HepG2 (cell line): ENCODE measurements at regions not wholly inside any gene's neighbourhood (a gene's known extent, or its start where the extent isn't known, plus 50 kb on each side); places are given as distances from the start of the nearest gene placed in this dataset.

ENCODE experiments used
- ATAC-seq: fragments of 200-7000 bp; cut with Tn5 transposase; 3 replicates; pipeline ENCODE4 v1.9.1; 2020; ENCODE audit warnings: mild to moderate bottlenecking, moderate library complexity
- BruUV-seq: library from RNA; stranded (reverse); fragments of 400-500 nt; replicated peaks from 2 replicates; lab custom pipeline; 2021; lab: Mats Ljungman, UMichigan
- CTCF ChIA-PET: fragments of 300-600 bp; formaldehyde crosslinking; extraction: SDS; loops from one replicate; lab custom pipeline; 2021; ENCODE audit warnings: low total read pairs, inconsistent platforms, low intra/inter-chr PET ratio; lab: Yijun Ruan, JAX
- POLR2A ChIA-PET: fragments of 350-600 bp; sonication (Branson Sonifier 250); formaldehyde crosslinking; loops from one replicate; lab custom pipeline; 2020; ENCODE audit warnings: antibody characterized with exemption, inconsistent platforms; lab: Yijun Ruan, JAX
- DNase-seq: peaks from one replicate; pipeline ENCODE4 v3.0.0-alpha.2; 2015; ENCODE audit warnings: low spot score
- FAIRE-seq: peaks from 3 replicates; lab custom pipeline; 2011; peaks lifted over from hg19 to GRCh38; lab: Jason Lieb, UNC
- H2AFZ ChIP-seq: one replicate; pipeline ENCODE4 v1.6.1; 2011; ENCODE audit warnings: low read length, inconsistent platforms
- H3K27ac ChIP-seq: fragments of 300-600 bp; 3 replicates; pipeline ENCODE4 v1.8.0; 2011; ENCODE audit warnings: mixed run types, mild to moderate bottlenecking, mixed read lengths, low read length, inconsistent platforms; ENCODE audit not compliant: insufficient read depth; ENCODE audit errors: extremely low read length
- H3K27me3 ChIP-seq, 2 experiments: fragments of 200-600 bp in 1 of 2; 2 replicates in 1 of 2; 3 replicates in 1 of 2; pipeline versions ENCODE4 v1.6.0 to v1.8.0; 2011; ENCODE audit warnings: low read length in 2 of 2, mild to moderate bottlenecking in 2 of 2, moderate library complexity in 2 of 2, inconsistent platforms in 1 of 2; ENCODE audit not compliant: insufficient read depth in 2 of 2, control insufficient read depth in 1 of 2
- H3K36me3 ChIP-seq, 2 experiments: fragments of 200-600 bp in 1 of 2; replicated peaks in 1 of 2; 2 replicates in 1 of 2; 3 replicates in 1 of 2; pipeline versions ENCODE4 v1.5.1 to v1.8.0; 2011; ENCODE audit warnings: low read length in 2 of 2, inconsistent platforms in 1 of 2; ENCODE audit not compliant: insufficient read depth in 2 of 2, control insufficient read depth in 1 of 2
- H3K4me1 ChIP-seq: 2 replicates; pipeline ENCODE4 v1.5.1; 2012; ENCODE audit warnings: low read length, inconsistent platforms; ENCODE audit not compliant: insufficient read depth
- H3K4me2 ChIP-seq: 2 replicates; pipeline ENCODE4 v1.6.0; 2011; ENCODE audit warnings: low read depth, low read length, inconsistent platforms
- H3K4me3 ChIP-seq, 3 experiments: fragments of 200-600 bp in 1 of 3; sonication (generic), shearing (Covaris generic) in 1 of 3; replicated peaks in 1 of 3; 2 replicates each; pipeline ENCODE4 v1.5.1; 2011 to 2016; ENCODE audit warnings: low read length in 3 of 3, inconsistent platforms in 2 of 3, low read depth in 2 of 3, mild to moderate bottlenecking in 2 of 3, control low read depth in 1 of 3, mixed read lengths in 1 of 3; ENCODE audit not compliant: insufficient read depth in 1 of 3
- H3K79me2 ChIP-seq: one replicate; pipeline ENCODE4 v1.6.1; 2011; ENCODE audit warnings: low read length, inconsistent platforms; ENCODE audit not compliant: insufficient read depth
- H3K9ac ChIP-seq: 2 replicates; pipeline ENCODE4 v1.6.0; 2011; ENCODE audit warnings: mild to moderate bottlenecking, low read depth, low read length, inconsistent platforms; ENCODE audit not compliant: insufficient read depth
- H3K9me3 ChIP-seq: 2 replicates; pipeline ENCODE4 v1.5.1; 2012; ENCODE audit warnings: mild to moderate bottlenecking, low read length
- H4K20me1 ChIP-seq: 2 replicates; pipeline ENCODE4 v1.6.0; 2011; ENCODE audit warnings: inconsistent platforms, mild to moderate bottlenecking, low read length, moderate library complexity; ENCODE audit not compliant: insufficient read depth
- ESRRA ChIP-seq: sonication (generic); formaldehyde crosslinking; IDR thresholded peaks from 2 replicates; pipeline ENCODE4 v1.5.1; 2020; ENCODE audit warnings: mild to moderate bottlenecking, low read depth, missing genetic modification reagents
- GRHL1 ChIP-seq: sonication (generic); formaldehyde crosslinking; conservative IDR thresholded peaks from 2 replicates; pipeline ENCODE4 v1.8.0; 2022; ENCODE audit warnings: missing genetic modification reagents
- HMGXB4 ChIP-seq, 2 experiments: sonication (generic) in 1 of 2; formaldehyde crosslinking in 1 of 2; IDR thresholded peaks; 2 replicates each; pipeline versions ENCODE4 v1.4.0 to v1.6.1; 2018 to 2020; ENCODE audit warnings: missing genetic modification reagents in 2 of 2, borderline replicate concordance in 1 of 2, low read depth in 1 of 2, mild to moderate bottlenecking in 1 of 2, missing biosample characterization in 1 of 2
- HNF1B ChIP-seq: sonication (generic); formaldehyde crosslinking; IDR thresholded peaks from 2 replicates; pipeline ENCODE4 v1.5.1; 2020; ENCODE audit warnings: mild to moderate bottlenecking, moderate library complexity, missing genetic modification reagents
- KMT2A ChIP-seq: sonication (generic); formaldehyde crosslinking; IDR thresholded peaks from 2 replicates; pipeline ENCODE4 v1.4.0; 2020; ENCODE audit warnings: missing genetic modification reagents
- NCOA5 ChIP-seq: sonication (generic); formaldehyde crosslinking; IDR thresholded peaks from 2 replicates; pipeline ENCODE4 v1.4.0; 2020; ENCODE audit warnings: missing genetic modification reagents
- SRSF1 ChIP-seq: fragments of 200-400 bp; formaldehyde crosslinking; optimal IDR thresholded peaks from 2 replicates; pipeline ENCODE3; 2017; ENCODE audit warnings: mild to moderate bottlenecking, low read depth, low read length, moderate library complexity
- THYN1 ChIP-seq: sonication (generic); formaldehyde crosslinking; IDR thresholded peaks from 2 replicates; pipeline ENCODE4 v1.8.1; 2023; ENCODE audit warnings: low read depth, mild to moderate bottlenecking, moderate library complexity, missing genetic modification reagents, borderline replicate concordance
- ZBTB14 ChIP-seq: sonication (generic); formaldehyde crosslinking; IDR thresholded peaks from 2 replicates; pipeline ENCODE4 v1.4.0; 2020; ENCODE audit warnings: missing genetic modification reagents
- ZNF101 ChIP-seq: sonication (generic); formaldehyde crosslinking; IDR thresholded peaks from 2 replicates; pipeline ENCODE4 v1.4.0; 2020; ENCODE audit warnings: mild to moderate bottlenecking, low read depth, missing genetic modification reagents, borderline replicate concordance
- ZNF672 ChIP-seq: sonication (generic); formaldehyde crosslinking; IDR thresholded peaks from 2 replicates; pipeline ENCODE4 v1.8.1; 2022; ENCODE audit warnings: missing genetic modification reagents
- ZNF709 ChIP-seq: sonication (generic); formaldehyde crosslinking; IDR thresholded peaks from 2 replicates; pipeline ENCODE4 v1.5.0; 2020; ENCODE audit warnings: mild to moderate bottlenecking, missing genetic modification reagents
- ZNF776 ChIP-seq: sonication (generic); formaldehyde crosslinking; IDR thresholded peaks from 2 replicates; pipeline ENCODE4 v1.4.0; 2020; ENCODE audit warnings: mild to moderate bottlenecking, missing genetic modification reagents
- WGBS: methylation state at CpG from one replicate; pipeline ENCODE4 v1.1.6; 2017; ENCODE audit warnings: low lambda C conversion rate; 5-methylcytosine and 5-hydroxymethylcytosine counted together
- in situ Hi-C: cut with HindIII; loops from 2 replicates; pipeline ENCODE4 v1.10.0; 2017; ENCODE audit warnings: low pct_unique_long_range_greater_than_20kb; ENCODE audit not compliant: extremely low pct_ligation_motif_present
- intact Hi-C: fragments of 100-400 bp; cut with micrococcal nuclease; formaldehyde crosslinking; loops from one replicate; pipeline ENCODE4 v1.10.0; 2022; ENCODE audit not compliant: unreplicated experiment
- TF ChIP-seq, protein P1 (sequence below): sonication (generic); formaldehyde crosslinking; IDR thresholded peaks from 2 replicates; pipeline ENCODE4 v1.5.1; 2020; ENCODE audit warnings: missing genetic modification reagents, mild to moderate bottlenecking, borderline replicate concordance

DNA sequence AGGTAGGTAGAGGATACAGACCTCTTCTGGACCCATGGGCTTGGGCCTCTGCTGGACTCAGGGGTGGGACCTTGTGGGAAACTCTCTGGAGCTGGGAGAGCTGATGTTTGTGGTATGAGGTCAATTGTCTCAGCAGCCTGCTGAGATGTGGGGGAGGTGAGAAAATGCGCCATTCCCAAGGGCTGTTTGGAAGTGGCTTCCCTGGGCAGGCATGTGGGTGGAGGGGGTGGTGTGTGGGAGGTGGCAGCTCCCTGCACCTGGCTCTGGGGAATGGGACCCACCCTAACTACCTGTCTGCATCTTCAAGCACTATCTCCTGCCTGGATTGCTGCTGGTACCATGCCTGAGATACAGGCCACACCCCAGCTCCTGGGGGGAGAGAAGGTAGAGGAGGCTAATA lies 97.4 kb upstream of the THY1 start (continued):
- no peak for TF ChIP-seq HMGXB4 (CRISPR knock-in tag; IDR thresholded peaks at IDR 0.05; ENCODE audit: borderline replicate concordance in 1 of 2, low read depth in 1 of 2)
- TF ChIP-seq THYN1 (CRISPR knock-in tag): no peak
- no peak for TF ChIP-seq KMT2A (CRISPR knock-in tag)
- TF ChIP-seq, all 625 proteins: peak for 0

- intact Hi-C loops (no loop called here), in situ Hi-C loops (no loop called here)
- Histone ChIP-seq H3K27ac (no peak overlapping the region), H3K4me2 (no peak overlapping the region), H4K20me1 (no peaks in the 10 kb centered on the region), H3K9ac (no peak overlapping the region), H2AFZ (no peak overlapping the region), H3K36me3 (no peaks in the 10 kb centered on the region), H3K79me2 (no peaks in the 10 kb centered on the region), H3K9me3 (no peaks in the 10 kb centered on the region), H3K4me1 (no peaks in the 10 kb centered on the region), H3K4me3 (no peak overlapping the region), H3K27me3 (peaks cover 4 to 57% of the 10 kb centered on the region in 2 experiments)
- 7% methylated on average over 4 of the region's 5 CpGs for WGBS
- BruUV-seq: no TSS peak
- DNase-seq (no peak), FAIRE-seq (no peak), ATAC-seq (no peak)
- ChIA-PET POLR2A (no interaction called here), CTCF (no interaction called here)
- TF ChIP-seq GRHL1 (CRISPR knock-in tag) (no peak), ZNF776 (no peak), ZNF709 (CRISPR knock-in tag) (no peak), ZBTB14 (CRISPR knock-in tag) (no peak), SRSF1 (no peak), NCOA5 (CRISPR knock-in tag) (no peak), HNF1B (no peak), ZNF101 (no peak), ESRRA (CRISPR knock-in tag) (no peak), ZNF672 (CRISPR knock-in tag) (no peak)
- TF ChIP-seq, protein P1, sequence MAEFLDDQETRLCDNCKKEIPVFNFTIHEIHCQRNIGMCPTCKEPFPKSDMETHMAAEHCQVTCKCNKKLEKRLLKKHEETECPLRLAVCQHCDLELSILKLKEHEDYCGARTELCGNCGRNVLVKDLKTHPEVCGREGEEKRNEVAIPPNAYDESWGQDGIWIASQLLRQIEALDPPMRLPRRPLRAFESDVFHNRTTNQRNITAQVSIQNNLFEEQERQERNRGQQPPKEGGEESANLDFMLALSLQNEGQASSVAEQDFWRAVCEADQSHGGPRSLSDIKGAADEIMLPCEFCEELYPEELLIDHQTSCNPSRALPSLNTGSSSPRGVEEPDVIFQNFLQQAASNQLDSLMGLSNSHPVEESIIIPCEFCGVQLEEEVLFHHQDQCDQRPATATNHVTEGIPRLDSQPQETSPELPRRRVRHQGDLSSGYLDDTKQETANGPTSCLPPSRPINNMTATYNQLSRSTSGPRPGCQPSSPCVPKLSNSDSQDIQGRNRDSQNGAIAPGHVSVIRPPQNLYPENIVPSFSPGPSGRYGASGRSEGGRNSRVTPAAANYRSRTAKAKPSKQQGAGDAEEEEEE (CRISPR knock-in tag): no peak
These were observed 96.8 kb upstream of the THY1 start for GRCh38 chr11:119519796-119520195.
